Loucy (cell line): ENCODE measurements at regions not wholly inside any gene's neighbourhood (a gene's known extent, or its start where the extent isn't known, plus 50 kb on each side); places are given as distances from the start of the nearest gene placed in this dataset.

Experiments
- H2AFZ ChIP-seq: fragments of 200-600 bp; sonication (generic); 2 replicates; pipeline ENCODE4 v1.6.0; 2016; ENCODE audit warnings: antibody characterized with exemption, mild to moderate bottlenecking, low read length, moderate library complexity
- H3F3A ChIP-seq: fragments of 200-600 bp; 2 replicates; pipeline ENCODE4 v1.6.0; 2016; ENCODE audit warnings: antibody characterized with exemption, low read depth, mild to moderate bottlenecking
- H3K27me3 ChIP-seq: fragments of 200-600 bp; sonication (generic); 2 replicates; pipeline ENCODE4 v1.6.1; 2014; ENCODE audit warnings: low read length, mild to moderate bottlenecking; ENCODE audit not compliant: insufficient read depth, poor library complexity, severe bottlenecking
- H3K36me3 ChIP-seq: fragments of 200-600 bp; sonication (generic); 2 replicates; pipeline ENCODE4 v1.6.1; 2016; ENCODE audit warnings: low read length; ENCODE audit not compliant: insufficient read depth
- H3K4me1 ChIP-seq: fragments of 200-600 bp; sonication (generic); 2 replicates; pipeline ENCODE4 v1.5.1; 2014; ENCODE audit warnings: low read length, mild to moderate bottlenecking; ENCODE audit not compliant: insufficient read depth, poor library complexity, severe bottlenecking
- H3K4me2 ChIP-seq: fragments of 200-600 bp; sonication (generic); 2 replicates; pipeline ENCODE4 v1.6.0; 2014; ENCODE audit warnings: antibody characterized with exemption, low read length, low read depth, mild to moderate bottlenecking; ENCODE audit not compliant: poor library complexity, severe bottlenecking
- H3K4me3 ChIP-seq: fragments of 200-600 bp; sonication (generic); 2 replicates; pipeline ENCODE4 v1.5.1; 2014; ENCODE audit warnings: low read length, mild to moderate bottlenecking, mixed read lengths; ENCODE audit not compliant: poor library complexity, severe bottlenecking
- H3K79me2 ChIP-seq: fragments of 200-600 bp; sonication (generic); 2 replicates; pipeline ENCODE4 v1.6.1; 2014; ENCODE audit warnings: low read length; ENCODE audit not compliant: insufficient read depth
- H3K9ac ChIP-seq: fragments of 200-600 bp; sonication (generic); 2 replicates; pipeline ENCODE4 v1.6.0; 2014; ENCODE audit warnings: mild to moderate bottlenecking, low read depth, low read length, moderate library complexity; ENCODE audit not compliant: poor library complexity, severe bottlenecking
- H3K9me2 ChIP-seq: fragments of 200-600 bp; sonication (generic); replicated peaks from 2 replicates; pipeline ENCODE4 v1.6.1; 2016; ENCODE audit warnings: low read depth, low read length, mixed read lengths
- H3K9me3 ChIP-seq: fragments of 200-600 bp; sonication (generic); 2 replicates; pipeline ENCODE4 v1.6.1; 2014; ENCODE audit warnings: mild to moderate bottlenecking, antibody characterized with exemption, low read length, low read depth; ENCODE audit not compliant: insufficient read depth
- H4K20me1 ChIP-seq: fragments of 200-600 bp; sonication (generic); 2 replicates; pipeline ENCODE4 v1.6.0; 2014; ENCODE audit warnings: antibody characterized with exemption, low read length, mild to moderate bottlenecking; ENCODE audit not compliant: insufficient read depth, poor library complexity, severe bottlenecking
- CTCF ChIP-seq: fragments of 200-600 bp; sonication (generic); conservative IDR thresholded peaks from 2 replicates; pipeline ENCODE4 v1.5.1; 2014; ENCODE audit warnings: mild to moderate bottlenecking, antibody characterized with exemption, low read length
- EZH2phosphoT487 ChIP-seq: fragments of 200-600 bp; IDR thresholded peaks from 2 replicates; pipeline ENCODE4 v1.6.1; 2018; ENCODE audit warnings: antibody characterized with exemption, mild to moderate bottlenecking, moderate library complexity, borderline replicate concordance

- no peaks in the 10 kb centered on the region for H3K4me1 ChIP-seq
- no peaks in the 10 kb centered on the region; the same call in 1 of the 2 replicates for H3K9me3 ChIP-seq
- H3K4me2 ChIP-seq = no peak overlapping the region
- no peaks in the 10 kb centered on the region for H3K9me2 ChIP-seq
- no peaks in the 10 kb centered on the region for H3F3A ChIP-seq
- no peaks in the 10 kb centered on the region for H4K20me1 ChIP-seq
- no peak for TF ChIP-seq EZH2phosphoT487
- no peaks in the 10 kb centered on the region for H3K36me3 ChIP-seq
- no peak overlapping the region for H3K4me3 ChIP-seq
- no peak overlapping the region for H3K9ac ChIP-seq
- H3K27me3 ChIP-seq = no peaks in the 10 kb centered on the region
- H3K79me2 ChIP-seq = no peaks in the 10 kb centered on the region
- H2AFZ ChIP-seq = no peak overlapping the region
These were observed 509.9 kb upstream of the ID4 start for GRCh38 chr6:19327241-19327640.

GRCh38 chr6:19327661-19328060, 509.5 kb upstream of the ID4 start:
- Histone ChIP-seq H3K4me2 (no peak overlapping the region), H3K4me3 (no peak overlapping the region), H3K36me3 (no peaks in the 10 kb centered on the region), H3K27me3 (no peaks in the 10 kb centered on the region), H4K20me1 (no peaks in the 10 kb centered on the region), H2AFZ (no peak overlapping the region), H3K9ac (no peak overlapping the region), H3F3A (no peaks in the 10 kb centered on the region), H3K9me3 (no peaks in the 10 kb centered on the region; the same call in 1 of the 2 replicates), H3K9me2 (no peaks in the 10 kb centered on the region), H3K4me1 (no peaks in the 10 kb centered on the region), H3K79me2 (no peaks in the 10 kb centered on the region)
- TF ChIP-seq EZH2phosphoT487 (no peak), CTCF (no peak)

GRCh38 chr6:19329078-19329477, 508.1 kb upstream of the ID4 start:
- H3K79me2 ChIP-seq = no peaks in the 10 kb centered on the region
- H3K4me3 ChIP-seq = no peak overlapping the region
- TF ChIP-seq CTCF = no peak
- no peak for TF ChIP-seq EZH2phosphoT487
- H3K9me2 ChIP-seq = no peaks in the 10 kb centered on the region
- H3K9ac ChIP-seq = no peak overlapping the region
- no peak overlapping the region for H3K4me2 ChIP-seq
- H4K20me1 ChIP-seq = no peaks in the 10 kb centered on the region
- H3K27me3 ChIP-seq = no peaks in the 10 kb centered on the region
- no peaks in the 10 kb centered on the region for H3K4me1 ChIP-seq
- no peaks in the 10 kb centered on the region for H3K9me3 ChIP-seq
- H3F3A ChIP-seq = no peaks in the 10 kb centered on the region
- H2AFZ ChIP-seq = no peak overlapping the region
- H3K36me3 ChIP-seq = no peaks in the 10 kb centered on the region

- Histone ChIP-seq H2AFZ (no peak overlapping the region), H3F3A (no peaks in the 10 kb centered on the region), H3K4me1 (no peaks in the 10 kb centered on the region), H3K9ac (no peak overlapping the region), H3K36me3 (no peaks in the 10 kb centered on the region), H3K9me3 (no peaks in the 10 kb centered on the region), H3K27me3 (no peaks in the 10 kb centered on the region), H3K79me2 (no peaks in the 10 kb centered on the region), H3K4me3 (no peak overlapping the region), H3K4me2 (no peak overlapping the region), H4K20me1 (no peaks in the 10 kb centered on the region), H3K9me2 (no peaks in the 10 kb centered on the region)
- TF ChIP-seq EZH2phosphoT487 (no peak), CTCF (no peak)
These were observed 506.1 kb upstream of the ID4 start for GRCh38 chr6:19331089-19331488.
